ENCODE measurements at regions not wholly inside any gene's neighbourhood (a gene's known extent, or its start where the extent isn't known, plus 50 kb on each side); places are given as distances from the start of the nearest gene placed in this dataset.
A peak's percentile ranks its signal among the peaks of the same experiment; 100 is the strongest.
"Not testable (repeated sequence)": the region's sequence is repeated elsewhere in the genome, so short reads cannot be mapped to it uniquely, and the experiment has no call there.

- not testable (repeated sequence) for DNase-seq (ENCODE audit: low spot score)
Measured at GRCh38 chr4:114447963-114448516, 150.6 kb upstream of the UGT8 start.

GRCh38 chr4:114458728-114459127 is 139.9 kb upstream of the UGT8 start:
- DNase-seq (ENCODE audit: low spot score), result no peak

GRCh38 chr4:114464726-114465272 is 133.8 kb upstream of the UGT8 start:
- no peak for DNase-seq (ENCODE audit: low spot score)

- no peak for DNase-seq (ENCODE audit: low spot score)
Measured at GRCh38 chr4:114465766-114466165, 132.8 kb upstream of the UGT8 start.

GRCh38 chr4:114466299-114466698 is 132.3 kb upstream of the UGT8 start:
- DNase-seq (ENCODE audit: low spot score), result no peak

GRCh38 chr4:114472269-114473032 is 126.2 kb upstream of the UGT8 start:
- no peak for DNase-seq (ENCODE audit: low spot score)

GRCh38 chr4:114474188-114474800 is 124.3 kb upstream of the UGT8 start:
- DNase-seq (ENCODE audit: low spot score), result no peak

- DNase-seq (ENCODE audit: low spot score), result no peak
Measured at GRCh38 chr4:114476310-114476709, 122.3 kb upstream of the UGT8 start.

- DNase-seq (ENCODE audit: low spot score), result no peak
Measured at GRCh38 chr4:114479595-114479994, 119.0 kb upstream of the UGT8 start.

GRCh38 chr4:114481856-114482255 is 116.8 kb upstream of the UGT8 start:
- DNase-seq (ENCODE audit: low spot score), result no peak

- DNase-seq (ENCODE audit: low spot score), result no peak
Measured at GRCh38 chr4:114487101-114487500, 111.5 kb upstream of the UGT8 start.

GRCh38 chr4:114488301-114488982 is 110.2 kb upstream of the UGT8 start:
- DNase-seq (ENCODE audit: low spot score), result no peak

- no peak for DNase-seq (ENCODE audit: low spot score)
Measured at GRCh38 chr4:114494246-114494803, 104.3 kb upstream of the UGT8 start.

GRCh38 chr4:114495471-114495928 is 103.1 kb upstream of the UGT8 start:
- no peak for DNase-seq (ENCODE audit: low spot score)

GRCh38 chr4:114497116-114497515 is 101.5 kb upstream of the UGT8 start:
- no peak for DNase-seq (ENCODE audit: low spot score)

GRCh38 chr4:114509340-114509739 is 89.3 kb upstream of the UGT8 start:
- peak; percentile 26 for DNase-seq (ENCODE audit: low spot score)

GRCh38 chr4:114512595-114513295 is 85.9 kb upstream of the UGT8 start:
- no peak for DNase-seq (ENCODE audit: low spot score)

- DNase-seq (ENCODE audit: low spot score), result peak; percentile 48
Measured at GRCh38 chr4:114519368-114519767, 79.2 kb upstream of the UGT8 start.

GRCh38 chr4:114527170-114527569 is 71.4 kb upstream of the UGT8 start:
- DNase-seq (ENCODE audit: low spot score), result no peak

- no peak for DNase-seq (ENCODE audit: low spot score)
Measured at GRCh38 chr4:114527637-114528036, 71.0 kb upstream of the UGT8 start.

GRCh38 chr4:114535725-114536124 is 62.9 kb upstream of the UGT8 start:
- DNase-seq (ENCODE audit: low spot score), result peak; percentile 53

All from putamen (tissue), 1 donor.